Heart left ventricle (tissue), 13 donors: ENCODE measurements at regions not wholly inside any gene's neighbourhood (a gene's known extent, or its start where the extent isn't known, plus 50 kb on each side); places are given as distances from the start of the nearest gene placed in this dataset.

Experiments used
- CTCF ChIP-seq, 12 donors: fragments of 200-600 bp; sonication (generic) in 4 of 12; IDR thresholded peaks; one replicate each; pipeline versions ENCODE4 v1.5.0 to v1.8.0; 2018 to 2022; ENCODE audit warnings: antibody characterized with exemption in 12 of 12, mild to moderate bottlenecking in 5 of 12
- POLR2A ChIP-seq, 2 donors: fragments of 450-650 bp; IDR thresholded peaks; one replicate each; pipeline ENCODE4 v1.6.1; 2017; ENCODE audit warnings: antibody characterized with exemption in 2 of 2, mild to moderate bottlenecking in 2 of 2, moderate library complexity in 2 of 2
- donor health status: ischemic (EF 13 %, LVEDD 7.1; RV severe dilation, severe dysfunction).
- donor health status: DM: no; HTN: yes; CAD: no.
- donor health status: DM: no; HTN: no; CAD: no.
- donor health status: ischemic (EF 25% LVEDD 6.9; RV normal size, moderate dysfunction).
- donor health status: ischemic (EF 25% LVEDD 5.7; RV mildly dilated, moderate dysfunction).
- donor health status: ischemic (EF 35%, LVEDD 5.7; RV mildly dilated, moderate dysfunction).
- donor health status: nonischemic (EF 11% LVEDD 7.7; RV severe dilation, severe dysfunction).
- donor health status: DM: yes; HTN: yes; CAD: no.
- donor health status: PGD.
- donor health status: ischemic (EF 29% LVEDD 5.4; RV normal size, mild dysfunction).
- donor health status: nonischemic (EF 23%, LVEDD 6.1; RV moderate dilation, normal function).

GRCh38 chr15:95278532-95279245 is 1047.3 kb downstream of the MCTP2 start:
- TF ChIP-seq CTCF (IDR thresholded peaks at IDR 0.05), result no peak
- no peak for TF ChIP-seq POLR2A (IDR thresholded peaks at IDR 0.05)
